ENCODE measurements at regions not wholly inside any gene's neighbourhood (a gene's known extent, or its start where the extent isn't known, plus 50 kb on each side); places are given as distances from the start of the nearest gene placed in this dataset.

DNA sequence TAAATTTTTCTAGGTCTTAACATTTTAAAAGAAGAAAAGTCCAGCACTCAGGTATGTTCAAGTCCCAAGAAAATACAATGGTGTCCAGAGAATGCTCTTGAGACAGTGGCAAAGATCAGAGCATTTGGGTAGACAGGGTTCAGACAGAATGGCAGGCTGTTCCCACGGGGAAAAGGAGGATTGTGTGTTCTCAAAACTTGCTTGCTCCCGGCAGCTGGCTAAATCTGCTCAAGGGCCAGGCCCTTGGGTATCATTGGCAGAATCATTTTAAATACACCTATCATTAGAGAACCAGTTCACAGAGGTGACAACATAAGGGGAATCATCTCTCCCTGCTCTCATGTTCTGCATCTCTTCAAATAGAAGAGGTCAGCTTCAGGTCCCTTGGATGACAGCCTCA is 456.3 kb downstream of the DTHD1 start:
- TF ChIP-seq, protein P1, sequence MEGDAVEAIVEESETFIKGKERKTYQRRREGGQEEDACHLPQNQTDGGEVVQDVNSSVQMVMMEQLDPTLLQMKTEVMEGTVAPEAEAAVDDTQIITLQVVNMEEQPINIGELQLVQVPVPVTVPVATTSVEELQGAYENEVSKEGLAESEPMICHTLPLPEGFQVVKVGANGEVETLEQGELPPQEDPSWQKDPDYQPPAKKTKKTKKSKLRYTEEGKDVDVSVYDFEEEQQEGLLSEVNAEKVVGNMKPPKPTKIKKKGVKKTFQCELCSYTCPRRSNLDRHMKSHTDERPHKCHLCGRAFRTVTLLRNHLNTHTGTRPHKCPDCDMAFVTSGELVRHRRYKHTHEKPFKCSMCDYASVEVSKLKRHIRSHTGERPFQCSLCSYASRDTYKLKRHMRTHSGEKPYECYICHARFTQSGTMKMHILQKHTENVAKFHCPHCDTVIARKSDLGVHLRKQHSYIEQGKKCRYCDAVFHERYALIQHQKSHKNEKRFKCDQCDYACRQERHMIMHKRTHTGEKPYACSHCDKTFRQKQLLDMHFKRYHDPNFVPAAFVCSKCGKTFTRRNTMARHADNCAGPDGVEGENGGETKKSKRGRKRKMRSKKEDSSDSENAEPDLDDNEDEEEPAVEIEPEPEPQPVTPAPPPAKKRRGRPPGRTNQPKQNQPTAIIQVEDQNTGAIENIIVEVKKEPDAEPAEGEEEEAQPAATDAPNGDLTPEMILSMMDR (IDR thresholded peaks at IDR 0.05), result no peak
- TF ChIP-seq POLR2A (IDR thresholded peaks at IDR 0.05), result no peak
- TF ChIP-seq POLR2AphosphoS5 (IDR thresholded peaks at IDR 0.05; ENCODE audit: insufficient read depth in 1 of 2, low read depth in 1 of 2), result no peak
